GM13976 (cell line): ENCODE measurements at regions not wholly inside any gene's neighbourhood (a gene's known extent, or its start where the extent isn't known, plus 50 kb on each side); places are given as distances from the start of the nearest gene placed in this dataset.

ENCODE experiments used
- DNase-seq: peaks from one replicate; pipeline ENCODE4 v3.0.0; 2012; ENCODE audit warnings: low spot score
- in situ Hi-C: fragments of 300-500 bp; cut with MboI; formaldehyde crosslinking; loops from one replicate; pipeline ENCODE4 v1.12.0; 2022; ENCODE audit warnings: low sequenced_read_pairs, mixed read lengths, inconsistent platforms; ENCODE audit not compliant: unreplicated experiment
- TF ChIP-seq, protein P1 (sequence below): IDR thresholded peaks from 2 replicates; pipeline ENCODE4 v1.5.1; 2012; ENCODE audit warnings: borderline replicate concordance, mild to moderate bottlenecking; ENCODE audit not compliant: insufficient read depth; ENCODE audit errors: extremely low read depth, missing control alignments, control extremely low read depth

DNA sequence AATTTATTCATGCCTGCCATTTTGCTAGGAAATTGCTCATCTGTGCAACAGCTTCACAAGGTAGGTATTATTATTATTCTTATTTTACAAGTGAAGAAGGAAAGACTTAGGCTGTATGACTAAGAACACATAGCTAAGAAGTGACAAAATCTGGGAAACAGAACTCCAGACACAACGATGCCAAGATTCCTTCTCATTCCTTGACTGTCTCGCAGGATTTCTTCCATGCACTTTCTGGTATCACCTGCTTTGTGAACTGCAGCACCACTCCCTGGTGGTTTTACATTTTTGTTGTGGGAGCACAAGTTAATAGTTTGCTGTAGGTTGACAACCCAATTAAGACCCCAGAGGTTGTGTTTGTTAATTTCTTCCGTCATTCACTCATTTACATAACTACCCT, 188.5 kb downstream of the LACC1 start:
- no peak for DNase-seq
- in situ Hi-C loops, result no loop called here
- TF ChIP-seq, protein P1, sequence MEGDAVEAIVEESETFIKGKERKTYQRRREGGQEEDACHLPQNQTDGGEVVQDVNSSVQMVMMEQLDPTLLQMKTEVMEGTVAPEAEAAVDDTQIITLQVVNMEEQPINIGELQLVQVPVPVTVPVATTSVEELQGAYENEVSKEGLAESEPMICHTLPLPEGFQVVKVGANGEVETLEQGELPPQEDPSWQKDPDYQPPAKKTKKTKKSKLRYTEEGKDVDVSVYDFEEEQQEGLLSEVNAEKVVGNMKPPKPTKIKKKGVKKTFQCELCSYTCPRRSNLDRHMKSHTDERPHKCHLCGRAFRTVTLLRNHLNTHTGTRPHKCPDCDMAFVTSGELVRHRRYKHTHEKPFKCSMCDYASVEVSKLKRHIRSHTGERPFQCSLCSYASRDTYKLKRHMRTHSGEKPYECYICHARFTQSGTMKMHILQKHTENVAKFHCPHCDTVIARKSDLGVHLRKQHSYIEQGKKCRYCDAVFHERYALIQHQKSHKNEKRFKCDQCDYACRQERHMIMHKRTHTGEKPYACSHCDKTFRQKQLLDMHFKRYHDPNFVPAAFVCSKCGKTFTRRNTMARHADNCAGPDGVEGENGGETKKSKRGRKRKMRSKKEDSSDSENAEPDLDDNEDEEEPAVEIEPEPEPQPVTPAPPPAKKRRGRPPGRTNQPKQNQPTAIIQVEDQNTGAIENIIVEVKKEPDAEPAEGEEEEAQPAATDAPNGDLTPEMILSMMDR, result no peak

DNA sequence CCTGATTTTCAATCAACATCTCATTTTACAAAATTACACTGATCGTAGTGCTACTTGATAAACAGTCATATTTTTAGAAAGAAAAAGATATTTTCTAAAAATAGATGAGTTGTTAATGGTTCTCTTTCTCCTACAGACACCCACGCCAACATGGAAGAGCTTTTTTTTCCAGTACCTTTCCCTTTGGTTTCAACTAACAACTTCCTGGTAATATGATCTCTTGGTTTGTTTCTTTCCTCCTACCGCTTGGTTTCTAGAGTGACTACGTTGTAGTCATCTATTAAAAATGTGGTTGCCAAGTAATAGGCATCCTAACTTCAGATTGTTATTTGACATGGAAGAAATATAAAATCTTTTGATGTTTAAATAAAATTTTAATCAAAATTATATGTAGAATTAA, 189.0 kb downstream of the LACC1 start:
- no peak for DNase-seq
- in situ Hi-C loops, result no loop called here
- TF ChIP-seq, protein P1, result no peak

DNA sequence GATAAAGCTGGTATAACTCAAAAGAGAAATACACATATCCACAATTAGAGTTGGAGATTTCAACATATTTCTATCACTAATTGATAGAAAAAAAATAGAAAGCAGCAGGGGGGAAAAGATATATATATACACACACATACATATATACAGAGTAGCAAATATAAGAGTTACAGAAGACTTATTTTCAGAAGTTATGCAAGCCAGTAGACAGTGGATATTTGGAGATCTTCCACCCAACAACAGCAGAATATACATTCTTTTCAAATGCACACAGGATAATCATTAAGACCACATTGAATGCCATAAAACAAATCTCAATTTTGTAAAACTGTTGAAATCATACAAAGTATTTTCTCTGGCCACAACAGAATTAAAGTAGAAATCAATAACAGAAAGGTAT, 192.8 kb downstream of the LACC1 start:
- TF ChIP-seq, protein P1, result no peak
- in situ Hi-C loops, result no loop called here
- DNase-seq, result no peak

DNA sequence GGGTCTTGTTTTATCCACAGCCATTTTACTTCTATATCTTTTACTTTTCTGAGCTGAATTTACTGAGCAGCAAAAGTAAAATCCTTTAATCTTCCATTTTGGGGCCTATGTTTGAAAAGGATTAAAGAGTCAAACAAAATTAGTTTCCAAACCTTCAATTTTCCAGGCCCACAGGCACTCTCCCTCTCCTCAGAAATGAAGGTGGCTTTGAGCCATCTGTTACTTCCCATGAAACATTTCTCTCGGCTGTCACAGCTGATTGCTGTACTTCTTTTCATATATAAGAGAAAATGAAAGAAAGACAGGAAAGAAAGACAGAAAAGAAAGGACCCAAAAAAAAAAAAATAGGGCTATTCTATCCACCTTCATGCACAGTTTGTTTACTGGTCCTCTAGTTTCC, 194.9 kb downstream of the LACC1 start:
- TF ChIP-seq, protein P1, result no peak
- no peak for DNase-seq
- in situ Hi-C loops, result no loop called here

DNA sequence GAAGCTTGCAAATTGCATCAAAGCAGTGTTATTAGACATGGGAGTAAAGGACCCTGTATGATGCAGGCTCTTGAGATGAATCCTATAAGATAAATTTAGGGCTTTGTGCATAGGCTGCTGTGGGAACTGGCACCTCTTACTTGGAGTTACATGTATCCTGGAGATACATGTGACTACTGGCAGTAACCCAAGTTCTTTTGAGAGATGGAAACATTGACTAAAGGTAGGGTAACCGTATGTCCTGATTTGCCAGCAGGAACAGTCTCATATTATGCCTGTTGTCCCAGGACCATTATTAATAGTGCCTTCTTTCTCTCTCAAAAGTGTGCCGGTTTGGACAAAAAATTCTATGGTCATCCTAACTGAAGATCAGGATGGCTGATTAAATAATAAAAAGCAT, 195.4 kb downstream of the LACC1 start:
- TF ChIP-seq, protein P1, result no peak
- DNase-seq, result no peak
- in situ Hi-C loops, result no loop called here

DNA sequence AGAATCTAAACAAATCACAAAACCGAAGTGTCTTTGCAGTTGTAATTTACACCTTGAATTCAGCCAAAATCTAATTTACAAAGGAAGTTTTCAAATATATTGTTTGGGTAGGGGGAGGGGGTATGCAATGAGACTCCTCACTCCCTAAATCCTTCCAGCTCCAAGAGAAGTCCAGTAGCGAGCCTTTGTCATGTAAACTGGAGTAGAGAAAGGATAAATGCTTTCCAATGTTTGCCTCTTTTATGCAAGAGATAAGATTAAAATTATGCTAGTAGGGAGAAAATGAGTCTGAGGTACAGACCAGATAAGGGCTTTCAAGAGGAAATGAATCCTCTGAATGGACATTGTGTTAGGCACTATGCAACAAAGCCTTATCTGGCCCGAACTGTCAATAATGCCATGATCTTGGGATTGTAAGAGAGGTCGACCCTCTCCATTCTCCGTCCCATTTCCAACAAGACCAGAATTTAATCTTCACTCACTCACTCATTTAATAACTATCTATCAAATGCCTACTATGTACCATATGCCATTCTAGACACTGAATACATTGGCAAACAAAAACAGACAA, 199.2 kb downstream of the LACC1 start:
- DNase-seq, result no peak
- TF ChIP-seq, protein P1, result no peak
- in situ Hi-C loops, result no loop called here
